Astrocyte (in vitro differentiated cells and primary cell): ENCODE measurements at regions not wholly inside any gene's neighbourhood (a gene's known extent, or its start where the extent isn't known, plus 50 kb on each side); places are given as distances from the start of the nearest gene placed in this dataset.

Experiments
- EZH2 ChIP-seq: IDR thresholded peaks from 2 replicates; pipeline ENCODE4 v1.6.1; 2012; ENCODE audit warnings: mild to moderate bottlenecking, low read length, inconsistent platforms; ENCODE audit not compliant: insufficient read depth
- TF ChIP-seq, protein P1 (sequence below): IDR thresholded peaks from 2 replicates; pipeline ENCODE4 v1.5.1; 2011; ENCODE audit warnings: low read depth, mild to moderate bottlenecking, inconsistent platforms, low read length, moderate library complexity; ENCODE audit not compliant: insufficient read depth

DNA sequence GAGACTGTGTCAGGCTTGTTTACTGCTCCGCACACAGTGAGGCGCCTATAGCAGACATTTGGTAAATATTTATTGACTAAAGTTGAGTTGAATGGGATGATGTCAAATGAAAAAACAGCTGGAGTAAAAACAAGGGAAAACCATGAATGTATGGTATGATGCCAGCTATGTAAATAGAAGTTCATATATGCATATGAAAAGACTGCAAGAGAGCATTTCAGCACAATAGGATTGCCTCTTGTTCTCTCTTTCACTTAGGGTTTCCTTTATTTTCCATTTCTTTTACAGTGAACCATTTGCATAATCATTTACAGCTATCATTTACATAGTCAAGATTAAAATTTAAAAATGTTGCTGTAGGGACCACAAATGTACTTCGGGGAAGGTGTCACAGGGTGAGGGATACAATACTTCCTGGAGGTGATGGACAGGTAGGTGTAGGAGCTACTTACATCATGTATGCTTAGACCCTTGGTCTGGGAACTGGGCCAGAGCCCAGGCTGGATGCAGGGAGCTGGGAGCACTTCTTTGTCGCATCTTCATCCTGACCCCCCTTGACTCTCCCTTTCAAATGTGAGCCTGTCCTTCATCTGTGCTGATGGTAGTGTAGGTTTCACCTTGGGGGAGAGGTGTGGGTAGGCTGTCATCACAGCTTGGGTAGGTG is 113.3 kb downstream of the UTP18 start:
- TF ChIP-seq, protein P1, sequence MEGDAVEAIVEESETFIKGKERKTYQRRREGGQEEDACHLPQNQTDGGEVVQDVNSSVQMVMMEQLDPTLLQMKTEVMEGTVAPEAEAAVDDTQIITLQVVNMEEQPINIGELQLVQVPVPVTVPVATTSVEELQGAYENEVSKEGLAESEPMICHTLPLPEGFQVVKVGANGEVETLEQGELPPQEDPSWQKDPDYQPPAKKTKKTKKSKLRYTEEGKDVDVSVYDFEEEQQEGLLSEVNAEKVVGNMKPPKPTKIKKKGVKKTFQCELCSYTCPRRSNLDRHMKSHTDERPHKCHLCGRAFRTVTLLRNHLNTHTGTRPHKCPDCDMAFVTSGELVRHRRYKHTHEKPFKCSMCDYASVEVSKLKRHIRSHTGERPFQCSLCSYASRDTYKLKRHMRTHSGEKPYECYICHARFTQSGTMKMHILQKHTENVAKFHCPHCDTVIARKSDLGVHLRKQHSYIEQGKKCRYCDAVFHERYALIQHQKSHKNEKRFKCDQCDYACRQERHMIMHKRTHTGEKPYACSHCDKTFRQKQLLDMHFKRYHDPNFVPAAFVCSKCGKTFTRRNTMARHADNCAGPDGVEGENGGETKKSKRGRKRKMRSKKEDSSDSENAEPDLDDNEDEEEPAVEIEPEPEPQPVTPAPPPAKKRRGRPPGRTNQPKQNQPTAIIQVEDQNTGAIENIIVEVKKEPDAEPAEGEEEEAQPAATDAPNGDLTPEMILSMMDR = no peak
- TF ChIP-seq EZH2 = no peak
